Parathyroid adenoma (tissue), 2 donors: ENCODE measurements at regions not wholly inside any gene's neighbourhood (a gene's known extent, or its start where the extent isn't known, plus 50 kb on each side); places are given as distances from the start of the nearest gene placed in this dataset.

Source experiments
- H2AFZ ChIP-seq: fragments of 300-600 bp; sonication (generic); one replicate; pipeline ENCODE4 v1.7.0; 2017; ENCODE audit warnings: antibody characterized with exemption, mild to moderate bottlenecking
- H3K27ac ChIP-seq: fragments of 300-600 bp; sonication (generic); one replicate; pipeline ENCODE4 v1.7.0; 2017
- H3K27me3 ChIP-seq: fragments of 300-600 bp; sonication (generic); one replicate; pipeline ENCODE4 v1.7.0; 2017; ENCODE audit warnings: low read length; ENCODE audit not compliant: control insufficient read depth, insufficient read depth
- H3K36me3 ChIP-seq: fragments of 300-600 bp; sonication (generic); one replicate; pipeline ENCODE4 v1.7.0; 2017; ENCODE audit warnings: low read length; ENCODE audit not compliant: control insufficient read depth, insufficient read depth
- H3K4me1 ChIP-seq: fragments of 300-600 bp; sonication (generic); one replicate; pipeline ENCODE4 v1.7.0; 2017; ENCODE audit warnings: control low read depth
- H3K4me2 ChIP-seq: fragments of 300-600 bp; sonication (generic); one replicate; pipeline ENCODE4 v1.7.0; 2017; ENCODE audit warnings: low read length
- H3K4me3 ChIP-seq: fragments of 300-600 bp; sonication (generic); one replicate; pipeline ENCODE4 v1.7.0; 2017; ENCODE audit warnings: low read depth, low read length
- H3K79me2 ChIP-seq: fragments of 300-600 bp; sonication (generic); one replicate; pipeline ENCODE4 v1.7.0; 2017; ENCODE audit warnings: control low read depth
- H3K9ac ChIP-seq: fragments of 300-600 bp; sonication (generic); one replicate; pipeline ENCODE4 v1.7.0; 2017; ENCODE audit warnings: mild to moderate bottlenecking
- H3K9me3 ChIP-seq: fragments of 300-600 bp; sonication (generic); one replicate; pipeline ENCODE4 v1.7.0; 2017; ENCODE audit warnings: low read length; ENCODE audit not compliant: control insufficient read depth
- TF ChIP-seq, protein P1 (sequence below): fragments of 300-600 bp; sonication (generic); IDR thresholded peaks from one replicate; pipeline ENCODE4 v1.7.0; 2017; ENCODE audit warnings: antibody characterized with exemption, mild to moderate bottlenecking
- donor health status: primary hyperparathyroidism.

DNA sequence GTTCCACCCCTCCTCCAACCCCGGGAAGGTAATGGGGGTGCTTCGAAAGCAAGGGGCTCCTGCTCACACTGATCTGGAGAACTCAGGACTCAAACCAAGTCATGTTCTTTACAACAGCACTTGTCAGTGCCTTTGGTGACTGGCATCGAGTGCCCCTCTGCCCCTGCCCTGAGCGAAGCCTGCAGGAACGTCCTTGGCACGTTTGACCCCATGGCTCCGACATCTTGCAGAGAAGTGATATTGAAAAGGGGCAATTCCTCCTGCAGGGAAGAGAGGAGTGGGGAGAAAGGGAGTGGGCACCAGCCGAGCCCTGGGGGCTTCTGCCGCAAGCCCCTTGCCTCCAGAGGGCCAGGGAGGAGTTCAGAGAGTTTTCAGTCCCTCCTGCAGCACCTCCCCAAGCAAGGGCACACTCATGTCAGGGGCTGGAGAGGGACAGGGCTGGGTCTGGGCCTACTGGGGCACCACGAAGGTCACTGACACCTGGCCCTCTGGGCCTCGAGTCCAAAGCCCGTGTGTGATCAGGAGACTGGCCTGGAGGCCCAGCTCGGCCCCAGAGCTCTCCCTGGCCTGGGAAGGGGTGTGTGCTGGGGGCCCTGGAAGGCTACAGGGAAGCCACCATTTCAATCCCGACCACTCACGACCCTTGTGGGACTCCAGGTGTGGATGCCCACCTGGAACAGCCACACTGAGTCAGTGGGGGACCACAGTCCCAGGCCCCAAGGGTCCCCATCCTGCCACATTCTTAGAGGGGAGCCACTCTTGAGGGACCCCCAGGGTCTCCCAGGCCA, 94.9 kb upstream of the NKX1-1 start:
- no peak overlapping the region for H3K4me3 ChIP-seq
- H3K9me3 ChIP-seq, result no peaks in the 10 kb centered on the region
- H3K79me2 ChIP-seq, result no peaks in the 10 kb centered on the region
- no peak overlapping the region for H3K4me2 ChIP-seq
- H3K27ac ChIP-seq, result no peak overlapping the region
- TF ChIP-seq, protein P1, sequence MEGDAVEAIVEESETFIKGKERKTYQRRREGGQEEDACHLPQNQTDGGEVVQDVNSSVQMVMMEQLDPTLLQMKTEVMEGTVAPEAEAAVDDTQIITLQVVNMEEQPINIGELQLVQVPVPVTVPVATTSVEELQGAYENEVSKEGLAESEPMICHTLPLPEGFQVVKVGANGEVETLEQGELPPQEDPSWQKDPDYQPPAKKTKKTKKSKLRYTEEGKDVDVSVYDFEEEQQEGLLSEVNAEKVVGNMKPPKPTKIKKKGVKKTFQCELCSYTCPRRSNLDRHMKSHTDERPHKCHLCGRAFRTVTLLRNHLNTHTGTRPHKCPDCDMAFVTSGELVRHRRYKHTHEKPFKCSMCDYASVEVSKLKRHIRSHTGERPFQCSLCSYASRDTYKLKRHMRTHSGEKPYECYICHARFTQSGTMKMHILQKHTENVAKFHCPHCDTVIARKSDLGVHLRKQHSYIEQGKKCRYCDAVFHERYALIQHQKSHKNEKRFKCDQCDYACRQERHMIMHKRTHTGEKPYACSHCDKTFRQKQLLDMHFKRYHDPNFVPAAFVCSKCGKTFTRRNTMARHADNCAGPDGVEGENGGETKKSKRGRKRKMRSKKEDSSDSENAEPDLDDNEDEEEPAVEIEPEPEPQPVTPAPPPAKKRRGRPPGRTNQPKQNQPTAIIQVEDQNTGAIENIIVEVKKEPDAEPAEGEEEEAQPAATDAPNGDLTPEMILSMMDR, result no peak
- no peak overlapping the region for H2AFZ ChIP-seq
- no peaks in the 10 kb centered on the region for H3K4me1 ChIP-seq
- H3K9ac ChIP-seq, result no peak overlapping the region
- no peaks in the 10 kb centered on the region for H3K36me3 ChIP-seq
- H3K27me3 ChIP-seq, result no peaks in the 10 kb centered on the region

DNA sequence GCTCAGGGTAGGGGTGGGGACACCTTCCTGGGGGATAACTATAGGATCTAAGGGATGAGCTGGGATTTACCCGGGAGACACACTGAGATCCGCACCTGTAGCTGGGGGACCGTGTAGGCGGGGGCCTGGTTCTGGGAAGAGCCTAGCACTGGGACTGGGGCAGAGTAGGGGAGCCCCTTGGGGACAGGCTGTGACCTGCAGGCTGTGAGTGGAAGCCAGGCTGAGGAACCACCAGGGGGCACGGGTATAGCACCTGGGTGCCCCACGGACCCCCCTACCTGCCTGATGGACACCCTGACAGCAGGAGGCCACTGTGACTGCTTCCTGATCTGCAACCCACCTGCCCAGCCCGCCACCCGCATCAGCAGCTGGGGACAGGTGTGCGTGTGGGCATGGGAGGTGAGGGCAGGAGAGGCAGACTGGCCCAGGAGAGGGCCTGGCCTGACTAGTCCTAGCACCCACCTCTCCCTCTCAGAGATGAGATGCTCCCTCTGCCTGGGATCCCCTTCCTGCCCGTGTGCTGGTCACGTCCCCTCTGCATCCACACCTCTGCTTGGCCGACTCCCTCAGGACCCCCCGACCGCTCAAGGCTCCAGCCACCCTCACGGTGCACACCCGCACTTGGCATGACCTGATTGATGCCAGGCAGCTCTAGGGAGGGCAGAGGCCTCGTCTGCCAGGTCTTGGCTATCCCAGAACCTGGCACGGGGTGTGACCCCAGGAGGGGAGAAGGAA, 94.2 kb upstream of the NKX1-1 start:
- TF ChIP-seq, protein P1, result no peak
- Histone ChIP-seq H3K36me3 (no peaks in the 10 kb centered on the region), H3K4me3 (no peak overlapping the region), H3K79me2 (no peaks in the 10 kb centered on the region), H3K4me2 (no peak overlapping the region), H3K9ac (no peak overlapping the region), H3K27me3 (no peaks in the 10 kb centered on the region), H3K27ac (no peak overlapping the region), H2AFZ (no peak overlapping the region), H3K4me1 (no peaks in the 10 kb centered on the region), H3K9me3 (no peaks in the 10 kb centered on the region)

DNA sequence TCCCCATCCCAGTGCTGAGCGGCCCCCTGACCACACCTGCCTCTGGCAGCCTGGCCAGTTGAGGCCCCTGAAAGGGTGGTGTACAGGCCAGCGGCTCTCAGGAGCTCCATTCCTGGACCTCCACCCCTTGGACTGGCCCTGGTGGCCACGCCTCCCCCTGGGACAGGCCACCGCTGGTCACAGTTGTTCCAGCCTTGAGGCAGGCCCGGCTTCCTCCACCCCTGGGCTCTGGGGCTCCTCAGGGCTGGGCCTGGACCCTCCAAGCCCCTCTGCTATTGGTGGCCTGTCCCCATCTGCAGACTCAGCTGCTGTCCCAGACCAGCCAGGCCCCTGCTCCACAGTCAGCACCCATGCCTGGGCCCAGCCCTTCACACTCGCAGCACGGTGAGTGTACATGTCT, 93.2 kb upstream of the NKX1-1 start:
- H3K36me3 ChIP-seq, result no peaks in the 10 kb centered on the region
- no peak overlapping the region for H3K4me3 ChIP-seq
- TF ChIP-seq, protein P1, result no peak
- H3K9me3 ChIP-seq, result no peaks in the 10 kb centered on the region
- H3K4me2 ChIP-seq, result no peak overlapping the region
- no peaks in the 10 kb centered on the region for H3K79me2 ChIP-seq
- H3K4me1 ChIP-seq, result no peaks in the 10 kb centered on the region
- no peak overlapping the region for H3K9ac ChIP-seq
- H3K27ac ChIP-seq, result no peak overlapping the region
- no peak overlapping the region for H2AFZ ChIP-seq
- H3K27me3 ChIP-seq, result no peaks in the 10 kb centered on the region

DNA sequence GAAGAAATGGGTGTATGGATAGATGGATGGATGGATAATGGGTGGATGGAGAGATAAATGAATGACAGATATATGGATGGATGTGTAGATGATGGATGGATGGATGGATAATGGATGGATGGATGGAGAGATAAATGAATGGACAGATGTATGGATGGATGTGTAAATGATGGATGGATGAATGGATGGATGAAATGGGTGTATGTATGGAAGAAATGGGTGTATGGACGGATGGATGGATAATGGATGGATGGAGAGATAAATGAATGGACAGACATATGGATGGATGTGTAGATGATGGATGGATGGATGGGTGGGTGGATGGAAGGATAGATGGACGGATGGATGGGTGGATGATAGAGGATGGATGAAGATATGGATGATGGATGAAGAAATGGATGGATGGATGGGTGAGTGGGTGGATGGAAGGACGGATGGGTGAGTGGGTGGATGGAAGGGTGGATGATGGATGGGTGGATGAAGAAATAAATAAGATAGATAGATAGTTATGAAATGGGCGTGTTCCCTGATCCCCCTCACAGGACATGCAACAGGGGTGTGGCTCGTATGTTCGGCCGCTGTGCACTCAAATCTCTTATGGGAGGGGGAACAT, 91.1 kb upstream of the NKX1-1 start:
- no peaks in the 10 kb centered on the region for H3K4me1 ChIP-seq
- H3K4me2 ChIP-seq, result no peak overlapping the region
- H3K9me3 ChIP-seq, result no peaks in the 10 kb centered on the region
- no peaks in the 10 kb centered on the region for H3K36me3 ChIP-seq
- H3K79me2 ChIP-seq, result no peaks in the 10 kb centered on the region
- H2AFZ ChIP-seq, result no peak overlapping the region
- no peak overlapping the region for H3K27ac ChIP-seq
- H3K4me3 ChIP-seq, result no peak overlapping the region
- TF ChIP-seq, protein P1, result no peak
- H3K27me3 ChIP-seq, result peaks cover 4% of the 10 kb centered on the region
- H3K9ac ChIP-seq, result no peak overlapping the region
